Lower leg skin (tissue), 4 donors: ENCODE measurements at regions not wholly inside any gene's neighbourhood (a gene's known extent, or its start where the extent isn't known, plus 50 kb on each side); places are given as distances from the start of the nearest gene placed in this dataset.

Experiments
- DNase-seq, 2 donors: peaks; one replicate each; pipeline ENCODE4 v3.0.0-alpha.2; 2019; ENCODE audit warnings: low spot score in 2 of 2
- H3K4me3 ChIP-seq: fragments of 200-600 bp; sonication (generic); 2 replicates; pipeline ENCODE4 v1.5.1; 2017; ENCODE audit warnings: mild to moderate bottlenecking, low read depth; ENCODE audit not compliant: poor library complexity, severe bottlenecking
- CTCF ChIP-seq, 3 donors: fragments of 450-650 bp; IDR thresholded peaks; one replicate each; pipeline ENCODE4 v1.5.1; 2016; ENCODE audit warnings: antibody characterized with exemption in 3 of 3, mild to moderate bottlenecking in 3 of 3, moderate library complexity in 2 of 3
- POLR2A ChIP-seq, 2 donors: fragments of 450-650 bp; IDR thresholded peaks; one replicate each; pipeline ENCODE4 v1.6.1; 2016 to 2017; ENCODE audit warnings: antibody characterized with exemption in 2 of 2, mild to moderate bottlenecking in 1 of 2, moderate library complexity in 1 of 2
- WGBS, 2 donors: methylation state at CpG; one replicate each; pipeline ENCODE4 v1.1.5; 2018; 5-methylcytosine and 5-hydroxymethylcytosine counted together
- intact Hi-C: fragments of 100-400 bp; cut with DNase I; formaldehyde crosslinking; loops from one replicate; pipeline ENCODE4 v1.15.0; 2023; ENCODE audit warnings: low total_unique reads

GRCh38 chr1:221240690-221241089, 361.4 kb downstream of the HLX start:
- DNase-seq, result no peak
- intact Hi-C loops, result no loop called here
- WGBS, 2 donors, result 79 to 85% methylated on average over 1 of the region's 1 CpG
- no peak for TF ChIP-seq POLR2A (IDR thresholded peaks at IDR 0.05)
- no peak for TF ChIP-seq CTCF (IDR thresholded peaks at IDR 0.05)
- H3K4me3 ChIP-seq, result no peak overlapping the region

- intact Hi-C loops, result no loop called here
- WGBS, 2 donors, result 86 to 89% methylated on average over 1 of the region's 1 CpG
Measured at GRCh38 chr1:221241157-221241556, 361.9 kb downstream of the HLX start.

GRCh38 chr1:221241592-221241991, 362.3 kb downstream of the HLX start:
- WGBS, 2 donors, result 59 to 67% methylated on average over 2 of the region's 2 CpGs
- intact Hi-C loops, result no loop called here
- TF ChIP-seq POLR2A (IDR thresholded peaks at IDR 0.05) (no peak), CTCF (IDR thresholded peaks at IDR 0.05) (no peak)
- no peak for DNase-seq
- H3K4me3 ChIP-seq, result no peak overlapping the region

More at GRCh38 chr1:221241157-221241556, 361.9 kb downstream of the HLX start:
- no peak for TF ChIP-seq CTCF (IDR thresholded peaks at IDR 0.05)
- TF ChIP-seq POLR2A (IDR thresholded peaks at IDR 0.05), result no peak
- no peak overlapping the region for H3K4me3 ChIP-seq
- no peak for DNase-seq

- no peak overlapping the region for H3K4me3 ChIP-seq
- intact Hi-C loops, result no loop called here
- DNase-seq, result no peak
- TF ChIP-seq CTCF (IDR thresholded peaks at IDR 0.05) (no peak), POLR2A (IDR thresholded peaks at IDR 0.05) (no peak)
- WGBS, 2 donors, result 78 to 83% methylated on average over 2 of the region's 2 CpGs
Measured at GRCh38 chr1:221246067-221246466, 366.8 kb downstream of the HLX start.

GRCh38 chr1:221246628-221247415, 367.6 kb downstream of the HLX start:
- intact Hi-C loops, result no loop called here
- WGBS, 2 donors, result 48 to 71% methylated on average over 4 of the region's 4 CpGs
- DNase-seq, result no peak
- TF ChIP-seq POLR2A (IDR thresholded peaks at IDR 0.05) (no peak), CTCF (IDR thresholded peaks at IDR 0.05) (no peak)
- no peak overlapping the region for H3K4me3 ChIP-seq

GRCh38 chr1:221251580-221251979, 372.3 kb downstream of the HLX start:
- H3K4me3 ChIP-seq, result no peak overlapping the region
- DNase-seq, result no peak
- TF ChIP-seq CTCF (IDR thresholded peaks at IDR 0.05) (no peak), POLR2A (IDR thresholded peaks at IDR 0.05) (no peak)
- 85 to 98% methylated on average over 2 of the region's 2 CpGs for WGBS, 2 donors
- intact Hi-C loops, result no loop called here
